DMS53 treated with DMSO at 0.1 percent for 48 hours (cell line): ENCODE measurements at regions not wholly inside any gene's neighbourhood (a gene's known extent, or its start where the extent isn't known, plus 50 kb on each side); places are given as distances from the start of the nearest gene placed in this dataset.
A peak's percentile ranks its signal among the peaks of the same experiment; 100 is the strongest.

Experiments
- DNase-seq: peaks from one replicate; lab custom pipeline; 2025; ENCODE audit not compliant: unreplicated experiment; lab: John Stamatoyannopoulos, UW

GRCh38 chr3:34361921-34362320 is 563.5 kb downstream of the PDCD6IP start:
- no peak for DNase-seq

GRCh38 chr3:34362910-34363309 is 564.5 kb downstream of the PDCD6IP start:
- no peak for DNase-seq

GRCh38 chr3:34363881-34364280 is 565.5 kb downstream of the PDCD6IP start:
- DNase-seq = no peak

- peak; percentile 4 for DNase-seq
Measured at GRCh38 chr3:34364335-34364734, 565.9 kb downstream of the PDCD6IP start.

- DNase-seq = no peak
Measured at GRCh38 chr3:34365231-34365630, 566.8 kb downstream of the PDCD6IP start.

GRCh38 chr3:34365771-34366170 is 567.3 kb downstream of the PDCD6IP start:
- no peak for DNase-seq

- no peak for DNase-seq
Measured at GRCh38 chr3:34367521-34367920, 569.1 kb downstream of the PDCD6IP start.

GRCh38 chr3:34374521-34374920 is 576.1 kb downstream of the PDCD6IP start:
- no peak for DNase-seq

- DNase-seq = no peak
Measured at GRCh38 chr3:34376691-34377090, 578.3 kb downstream of the PDCD6IP start.

GRCh38 chr3:34377961-34378360 is 579.5 kb downstream of the PDCD6IP start:
- no peak for DNase-seq

GRCh38 chr3:34381243-34381642 is 582.8 kb downstream of the PDCD6IP start:
- no peak for DNase-seq

GRCh38 chr3:34382859-34383258 is 584.4 kb downstream of the PDCD6IP start:
- DNase-seq = peak; percentile 55

- DNase-seq = no peak
Measured at GRCh38 chr3:34386309-34386708, 587.9 kb downstream of the PDCD6IP start.

GRCh38 chr3:34387826-34388564 is 589.6 kb downstream of the PDCD6IP start:
- DNase-seq = no peak

GRCh38 chr3:34388830-34389229 is 590.4 kb downstream of the PDCD6IP start:
- DNase-seq = no peak

- DNase-seq = no peak
Measured at GRCh38 chr3:34394978-34395748, 596.7 kb downstream of the PDCD6IP start.

- no peak for DNase-seq
Measured at GRCh38 chr3:34396288-34396687, 597.9 kb downstream of the PDCD6IP start.

GRCh38 chr3:34396956-34397355 is 598.5 kb downstream of the PDCD6IP start:
- DNase-seq = no peak

- DNase-seq = no peak
Measured at GRCh38 chr3:34399401-34399800, 601.0 kb downstream of the PDCD6IP start.

GRCh38 chr3:34405159-34405558 is 606.7 kb downstream of the PDCD6IP start:
- no peak for DNase-seq

- DNase-seq = no peak
Measured at GRCh38 chr3:34407281-34407680, 608.9 kb downstream of the PDCD6IP start.

- DNase-seq = no peak
Measured at GRCh38 chr3:34408088-34408487, 609.7 kb downstream of the PDCD6IP start.
